ENCODE measurements at regions not wholly inside any gene's neighbourhood (a gene's known extent, or its start where the extent isn't known, plus 50 kb on each side); places are given as distances from the start of the nearest gene placed in this dataset.

DNA sequence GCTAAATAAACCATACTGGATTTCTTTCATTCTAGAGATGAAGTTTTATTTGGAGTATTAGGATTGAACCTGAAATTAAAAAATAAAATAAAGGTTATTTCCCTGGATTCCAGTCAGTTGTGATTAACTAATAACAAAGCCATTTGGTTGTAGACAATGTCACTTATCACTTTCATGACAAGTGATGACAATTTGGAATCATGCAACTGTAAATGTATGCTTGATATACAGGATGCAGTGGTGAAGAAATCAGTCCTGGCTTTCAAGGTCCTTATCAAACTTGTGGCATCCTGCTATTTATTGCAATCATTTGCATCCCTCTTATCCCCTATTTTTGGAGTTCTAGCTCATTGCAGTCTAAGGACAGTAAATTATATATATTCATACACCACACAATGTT lies 425.2 kb downstream of the CHL1 start:
- H3K4me3 ChIP-seq: no peak overlapping the region
- POLR2A ChIA-PET: no interaction called here
- H3K4me2 ChIP-seq: no peak overlapping the region
- CTCF ChIA-PET: interaction anchor here (1.0 kb wide), 1 partner anchor 10 kb away, joined by 4 read pairs; no protein-coding TSS in a partner anchor
- H3K27ac ChIP-seq: no peak overlapping the region
- no peaks in the 10 kb centered on the region for H3K9me3 ChIP-seq
- FAIRE-seq: no peak
- TF ChIP-seq, protein P1, sequence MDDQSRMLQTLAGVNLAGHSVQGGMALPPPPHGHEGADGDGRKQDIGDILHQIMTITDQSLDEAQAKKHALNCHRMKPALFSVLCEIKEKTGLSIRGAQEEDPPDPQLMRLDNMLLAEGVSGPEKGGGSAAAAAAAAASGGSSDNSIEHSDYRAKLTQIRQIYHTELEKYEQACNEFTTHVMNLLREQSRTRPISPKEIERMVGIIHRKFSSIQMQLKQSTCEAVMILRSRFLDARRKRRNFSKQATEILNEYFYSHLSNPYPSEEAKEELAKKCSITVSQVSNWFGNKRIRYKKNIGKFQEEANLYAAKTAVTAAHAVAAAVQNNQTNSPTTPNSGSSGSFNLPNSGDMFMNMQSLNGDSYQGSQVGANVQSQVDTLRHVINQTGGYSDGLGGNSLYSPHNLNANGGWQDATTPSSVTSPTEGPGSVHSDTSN (IDR thresholded peaks at IDR 0.05): no peak
- TF ChIP-seq, protein P2, sequence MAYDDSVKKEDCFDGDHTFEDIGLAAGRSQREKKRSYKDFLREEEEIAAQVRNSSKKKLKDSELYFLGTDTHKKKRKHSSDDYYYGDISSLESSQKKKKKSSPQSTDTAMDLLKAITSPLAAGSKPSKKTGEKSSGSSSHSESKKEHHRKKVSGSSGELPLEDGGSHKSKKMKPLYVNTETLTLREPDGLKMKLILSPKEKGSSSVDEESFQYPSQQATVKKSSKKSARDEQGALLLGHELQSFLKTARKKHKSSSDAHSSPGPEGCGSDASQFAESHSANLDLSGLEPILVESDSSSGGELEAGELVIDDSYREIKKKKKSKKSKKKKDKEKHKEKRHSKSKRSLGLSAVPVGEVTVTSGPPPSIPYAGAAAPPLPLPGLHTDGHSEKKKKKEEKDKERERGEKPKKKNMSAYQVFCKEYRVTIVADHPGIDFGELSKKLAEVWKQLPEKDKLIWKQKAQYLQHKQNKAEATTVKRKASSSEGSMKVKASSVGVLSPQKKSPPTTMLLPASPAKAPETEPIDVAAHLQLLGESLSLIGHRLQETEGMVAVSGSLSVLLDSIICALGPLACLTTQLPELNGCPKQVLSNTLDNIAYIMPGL (CRISPR knock-in tag; IDR thresholded peaks at IDR 0.05; ENCODE audit: borderline replicate concordance): no peak
- TF ChIP-seq FOSL2 (IDR thresholded peaks at IDR 0.05): no peak
- no peak for TF ChIP-seq FOSL2 (CRISPR knock-in tag; IDR thresholded peaks at IDR 0.05)
- TF ChIP-seq ZFP36 (IDR thresholded peaks at IDR 0.05; ENCODE audit: borderline replicate concordance, partially characterized antibody): no peak
- no peak for TF ChIP-seq RNF2 (IDR thresholded peaks at IDR 0.05; ENCODE audit: borderline replicate concordance, low read depth)
- no peak for TF ChIP-seq POLR2A (IDR thresholded peaks at IDR 0.05; ENCODE audit: low read length)
- no peak for TF ChIP-seq KDM1A (IDR thresholded peaks at IDR 0.05; ENCODE audit: low read depth)
- no peak for TF ChIP-seq MYC (IDR thresholded peaks at IDR 0.05; ENCODE audit: borderline replicate concordance, low read length)
- no peak for TF ChIP-seq CBX8 (IDR thresholded peaks at IDR 0.05)
- TF ChIP-seq, protein P3, sequence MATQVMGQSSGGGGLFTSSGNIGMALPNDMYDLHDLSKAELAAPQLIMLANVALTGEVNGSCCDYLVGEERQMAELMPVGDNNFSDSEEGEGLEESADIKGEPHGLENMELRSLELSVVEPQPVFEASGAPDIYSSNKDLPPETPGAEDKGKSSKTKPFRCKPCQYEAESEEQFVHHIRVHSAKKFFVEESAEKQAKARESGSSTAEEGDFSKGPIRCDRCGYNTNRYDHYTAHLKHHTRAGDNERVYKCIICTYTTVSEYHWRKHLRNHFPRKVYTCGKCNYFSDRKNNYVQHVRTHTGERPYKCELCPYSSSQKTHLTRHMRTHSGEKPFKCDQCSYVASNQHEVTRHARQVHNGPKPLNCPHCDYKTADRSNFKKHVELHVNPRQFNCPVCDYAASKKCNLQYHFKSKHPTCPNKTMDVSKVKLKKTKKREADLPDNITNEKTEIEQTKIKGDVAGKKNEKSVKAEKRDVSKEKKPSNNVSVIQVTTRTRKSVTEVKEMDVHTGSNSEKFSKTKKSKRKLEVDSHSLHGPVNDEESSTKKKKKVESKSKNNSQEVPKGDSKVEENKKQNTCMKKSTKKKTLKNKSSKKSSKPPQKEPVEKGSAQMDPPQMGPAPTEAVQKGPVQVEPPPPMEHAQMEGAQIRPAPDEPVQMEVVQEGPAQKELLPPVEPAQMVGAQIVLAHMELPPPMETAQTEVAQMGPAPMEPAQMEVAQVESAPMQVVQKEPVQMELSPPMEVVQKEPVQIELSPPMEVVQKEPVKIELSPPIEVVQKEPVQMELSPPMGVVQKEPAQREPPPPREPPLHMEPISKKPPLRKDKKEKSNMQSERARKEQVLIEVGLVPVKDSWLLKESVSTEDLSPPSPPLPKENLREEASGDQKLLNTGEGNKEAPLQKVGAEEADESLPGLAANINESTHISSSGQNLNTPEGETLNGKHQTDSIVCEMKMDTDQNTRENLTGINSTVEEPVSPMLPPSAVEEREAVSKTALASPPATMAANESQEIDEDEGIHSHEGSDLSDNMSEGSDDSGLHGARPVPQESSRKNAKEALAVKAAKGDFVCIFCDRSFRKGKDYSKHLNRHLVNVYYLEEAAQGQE (IDR thresholded peaks at IDR 0.05): no peak
- no peak for TF ChIP-seq CBX2 (IDR thresholded peaks at IDR 0.05; ENCODE audit: borderline replicate concordance, low read depth)
- no peak for TF ChIP-seq SREBF2 (IDR thresholded peaks at IDR 0.05)
- no peak for TF ChIP-seq HOXB5 (CRISPR knock-in tag; IDR thresholded peaks at IDR 0.05)
- TF ChIP-seq PHF8 (IDR thresholded peaks at IDR 0.05; ENCODE audit: borderline replicate concordance, low read depth): no peak
- no peak for ATAC-seq
- no peaks in the 10 kb centered on the region for H3K4me1 ChIP-seq
- DNase-seq (ENCODE audit: low read depth in 1 of 2, low spot score in 1 of 2): no peak

DNA sequence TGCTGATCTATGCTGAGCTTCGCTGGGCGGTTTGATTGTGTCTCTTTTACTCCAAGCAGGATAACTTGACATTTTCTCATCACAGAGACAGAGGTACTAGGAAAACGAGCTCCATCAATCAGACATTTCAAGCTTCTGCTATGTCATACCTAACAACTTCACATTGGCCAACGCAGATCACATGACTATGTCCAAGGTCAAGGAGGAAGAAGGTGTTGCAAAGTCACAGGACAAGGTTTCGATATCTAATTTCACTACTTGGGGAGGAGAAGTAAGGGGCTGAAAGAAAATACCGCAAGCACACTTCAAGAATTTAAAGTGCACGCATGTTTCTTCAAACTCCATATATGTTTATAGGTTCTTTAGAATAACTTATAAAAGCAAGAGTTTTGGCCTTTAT lies 425.8 kb downstream of the CHL1 start:
- no peaks in the 10 kb centered on the region for H3K4me1 ChIP-seq
- H3K4me3 ChIP-seq: no peak overlapping the region
- H3K27ac ChIP-seq: no peak overlapping the region
- H3K4me2 ChIP-seq: no peak overlapping the region
- DNase-seq (ENCODE audit: low read depth in 1 of 2, low spot score in 1 of 2) (no peak), ATAC-seq (no peak), FAIRE-seq (no peak)
- WGBS (ENCODE audit: missing lambda C conversion rate): 22% methylated on average over 7 of the region's 7 CpGs
- POLR2A ChIA-PET: no interaction called here
- TF ChIP-seq POLR2AphosphoS2 (conservative IDR thresholded peaks at IDR 0.05; ENCODE audit: low read length) (no peak), RNF2 (IDR thresholded peaks at IDR 0.05; ENCODE audit: borderline replicate concordance, low read depth) (no peak), NFE2L2 (conservative IDR thresholded peaks at IDR 0.05; ENCODE audit: low read length) (no peak), ESRRA (IDR thresholded peaks at IDR 0.05; ENCODE audit: borderline replicate concordance, low read length) (no peak), CHD4 (IDR thresholded peaks at IDR 0.05; ENCODE audit: borderline replicate concordance) (no peak)
- TF ChIP-seq, protein P4, sequence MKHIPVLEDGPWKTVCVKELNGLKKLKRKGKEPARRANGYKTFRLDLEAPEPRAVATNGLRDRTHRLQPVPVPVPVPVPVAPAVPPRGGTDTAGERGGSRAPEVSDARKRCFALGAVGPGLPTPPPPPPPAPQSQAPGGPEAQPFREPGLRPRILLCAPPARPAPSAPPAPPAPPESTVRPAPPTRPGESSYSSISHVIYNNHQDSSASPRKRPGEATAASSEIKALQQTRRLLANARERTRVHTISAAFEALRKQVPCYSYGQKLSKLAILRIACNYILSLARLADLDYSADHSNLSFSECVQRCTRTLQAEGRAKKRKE (CRISPR knock-in tag; IDR thresholded peaks at IDR 0.05; ENCODE audit: low read depth): no peak
- TF ChIP-seq, protein P1 (IDR thresholded peaks at IDR 0.05): no peak
- CTCF ChIA-PET: interaction anchor here (1.0 kb wide), 2 partner anchors 9 to 11 kb away, joined by 3 to 4 read pairs; no protein-coding TSS in a partner anchor
- no peaks in the 10 kb centered on the region for H3K9me3 ChIP-seq
